ENCODE measurements at regions not wholly inside any gene's neighbourhood (a gene's known extent, or its start where the extent isn't known, plus 50 kb on each side); places are given as distances from the start of the nearest gene placed in this dataset.

DNA sequence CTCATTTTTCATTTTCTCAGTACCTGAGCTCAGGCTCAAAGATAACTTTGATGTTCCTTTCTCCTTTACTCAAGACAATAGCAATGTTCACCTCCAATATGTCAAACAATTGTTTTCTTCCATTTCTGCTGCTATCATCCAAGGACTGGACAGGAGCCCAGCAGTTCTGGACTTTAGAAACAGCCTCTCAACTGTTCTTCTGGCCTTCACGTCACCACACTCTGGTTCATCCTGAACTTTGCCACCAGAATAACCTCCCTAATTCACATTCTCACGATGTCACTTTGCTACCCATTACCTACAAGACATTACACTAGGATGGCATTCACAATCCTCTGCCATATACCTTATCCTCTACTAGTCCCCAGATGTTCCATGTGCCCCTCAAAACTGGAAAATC is 60.6 kb upstream of the PLEKHG1 start:
- H3K9me3 ChIP-seq: no peaks in the 10 kb centered on the region
- DNase-seq (ENCODE audit: low spot score in 2 of 2): no peak
- WGBS: 89% methylated on average over 2 of the region's 2 CpGs
- TF ChIP-seq EP300 (IDR thresholded peaks at IDR 0.05) (no peak), POLR2AphosphoS5 (IDR thresholded peaks at IDR 0.05) (no peak), POLR2A (IDR thresholded peaks at IDR 0.05) (no peak)
- TF ChIP-seq, protein P1, sequence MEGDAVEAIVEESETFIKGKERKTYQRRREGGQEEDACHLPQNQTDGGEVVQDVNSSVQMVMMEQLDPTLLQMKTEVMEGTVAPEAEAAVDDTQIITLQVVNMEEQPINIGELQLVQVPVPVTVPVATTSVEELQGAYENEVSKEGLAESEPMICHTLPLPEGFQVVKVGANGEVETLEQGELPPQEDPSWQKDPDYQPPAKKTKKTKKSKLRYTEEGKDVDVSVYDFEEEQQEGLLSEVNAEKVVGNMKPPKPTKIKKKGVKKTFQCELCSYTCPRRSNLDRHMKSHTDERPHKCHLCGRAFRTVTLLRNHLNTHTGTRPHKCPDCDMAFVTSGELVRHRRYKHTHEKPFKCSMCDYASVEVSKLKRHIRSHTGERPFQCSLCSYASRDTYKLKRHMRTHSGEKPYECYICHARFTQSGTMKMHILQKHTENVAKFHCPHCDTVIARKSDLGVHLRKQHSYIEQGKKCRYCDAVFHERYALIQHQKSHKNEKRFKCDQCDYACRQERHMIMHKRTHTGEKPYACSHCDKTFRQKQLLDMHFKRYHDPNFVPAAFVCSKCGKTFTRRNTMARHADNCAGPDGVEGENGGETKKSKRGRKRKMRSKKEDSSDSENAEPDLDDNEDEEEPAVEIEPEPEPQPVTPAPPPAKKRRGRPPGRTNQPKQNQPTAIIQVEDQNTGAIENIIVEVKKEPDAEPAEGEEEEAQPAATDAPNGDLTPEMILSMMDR (IDR thresholded peaks at IDR 0.05): no peak
- no peak overlapping the region for H3K4me3 ChIP-seq
- H3K4me1 ChIP-seq: peaks cover 17% of the 10 kb centered on the region
- no peak overlapping the region for H3K27ac ChIP-seq
- no peaks in the 10 kb centered on the region for H3K36me3 ChIP-seq
- peaks cover 5% of the 10 kb centered on the region for H3K27me3 ChIP-seq

DNA sequence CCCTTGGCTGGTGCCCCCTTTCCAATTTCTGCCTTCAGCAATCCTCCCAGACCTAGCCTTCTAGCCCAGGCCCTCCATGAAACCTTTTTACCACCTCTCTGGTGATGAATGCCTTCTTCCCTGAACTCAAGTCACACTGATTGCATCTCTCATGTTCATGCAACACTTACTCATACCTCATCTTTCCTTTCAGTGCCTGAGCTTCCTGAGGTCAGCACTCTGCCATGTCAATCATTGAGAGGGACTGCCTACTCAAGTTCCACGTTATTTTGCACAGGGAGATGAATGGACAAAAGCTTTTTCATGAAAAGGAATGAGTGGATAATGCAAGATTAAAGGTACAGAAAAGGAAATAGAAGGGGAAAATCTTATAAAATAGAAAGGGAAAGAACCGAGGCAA is 60.1 kb upstream of the PLEKHG1 start:
- H3K36me3 ChIP-seq: no peaks in the 10 kb centered on the region
- WGBS: 69% methylated on average over 2 of the region's 2 CpGs
- H3K4me1 ChIP-seq: peaks cover 17% of the 10 kb centered on the region
- H3K27ac ChIP-seq: no peak overlapping the region
- TF ChIP-seq, protein P1 (IDR thresholded peaks at IDR 0.05): no peak
- TF ChIP-seq POLR2AphosphoS5 (IDR thresholded peaks at IDR 0.05): no peak
- TF ChIP-seq POLR2A (IDR thresholded peaks at IDR 0.05): no peak
- no peak for TF ChIP-seq EP300 (IDR thresholded peaks at IDR 0.05)
- H3K27me3 ChIP-seq: peaks cover 5% of the 10 kb centered on the region
- no peak overlapping the region for H3K4me3 ChIP-seq
- no peaks in the 10 kb centered on the region for H3K9me3 ChIP-seq
- DNase-seq (ENCODE audit: low spot score in 2 of 2): no peak

DNA sequence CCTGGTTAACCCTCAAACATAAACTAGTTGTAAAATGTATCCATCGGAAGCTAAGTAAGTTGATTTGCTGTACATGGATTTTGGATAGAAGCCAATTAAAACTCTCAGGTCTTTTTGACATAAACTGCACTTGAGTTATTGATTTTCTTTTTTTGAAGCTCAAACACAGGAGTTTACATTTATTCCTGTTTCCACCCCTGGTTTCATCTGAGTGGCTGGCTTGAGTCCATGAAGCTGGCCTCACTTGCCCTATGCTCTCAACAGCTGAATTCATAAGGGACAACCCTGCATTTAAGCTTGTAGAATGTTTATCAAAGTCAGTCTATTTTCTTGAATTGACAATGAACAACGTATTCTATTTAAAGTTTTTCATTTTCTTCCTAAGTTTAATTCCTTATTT is 58.1 kb upstream of the PLEKHG1 start:
- no peak for DNase-seq (ENCODE audit: low spot score in 2 of 2)
- no peak overlapping the region for H3K27ac ChIP-seq

DNA sequence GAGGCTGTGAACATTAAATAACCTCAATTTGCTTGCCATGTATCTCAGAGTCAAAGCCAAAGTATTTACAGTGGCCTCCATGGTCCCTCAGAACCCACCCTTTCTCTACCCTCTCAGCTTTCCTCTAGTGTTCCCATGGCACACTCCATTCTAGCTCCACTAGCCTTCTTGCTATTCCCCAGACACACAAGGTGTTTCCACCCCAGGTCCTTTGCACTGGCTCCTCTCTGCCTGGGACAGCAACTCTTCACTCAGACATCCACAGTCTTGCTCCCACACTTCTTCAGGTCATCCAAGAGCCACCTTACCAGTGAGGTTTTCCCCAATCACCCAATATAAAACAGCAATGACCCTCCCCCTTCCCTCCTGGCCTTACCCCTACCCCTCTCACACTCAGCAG is 56.5 kb upstream of the PLEKHG1 start:
- H3K36me3 ChIP-seq: no peaks in the 10 kb centered on the region
- H3K27ac ChIP-seq: no peak overlapping the region
- no peak for TF ChIP-seq POLR2A (IDR thresholded peaks at IDR 0.05)
- TF ChIP-seq, protein P1 (IDR thresholded peaks at IDR 0.05): no peak
- no peak for TF ChIP-seq EP300 (IDR thresholded peaks at IDR 0.05)
- no peak for TF ChIP-seq POLR2AphosphoS5 (IDR thresholded peaks at IDR 0.05)

More for the DNA sequence above, 58.1 kb upstream of the PLEKHG1 start:
- H3K36me3 ChIP-seq: no peaks in the 10 kb centered on the region
- no peak overlapping the region for H3K4me3 ChIP-seq
- H3K27me3 ChIP-seq: peaks cover 5% of the 10 kb centered on the region
- no peak for TF ChIP-seq EP300 (IDR thresholded peaks at IDR 0.05)
- TF ChIP-seq POLR2AphosphoS5 (IDR thresholded peaks at IDR 0.05): no peak
- TF ChIP-seq, protein P1 (IDR thresholded peaks at IDR 0.05): no peak
- no peak for TF ChIP-seq POLR2A (IDR thresholded peaks at IDR 0.05)
- WGBS: 52% methylated on average over 2 of the region's 2 CpGs
- no peaks in the 10 kb centered on the region for H3K9me3 ChIP-seq
- H3K4me1 ChIP-seq: peaks cover 17% of the 10 kb centered on the region

DNA sequence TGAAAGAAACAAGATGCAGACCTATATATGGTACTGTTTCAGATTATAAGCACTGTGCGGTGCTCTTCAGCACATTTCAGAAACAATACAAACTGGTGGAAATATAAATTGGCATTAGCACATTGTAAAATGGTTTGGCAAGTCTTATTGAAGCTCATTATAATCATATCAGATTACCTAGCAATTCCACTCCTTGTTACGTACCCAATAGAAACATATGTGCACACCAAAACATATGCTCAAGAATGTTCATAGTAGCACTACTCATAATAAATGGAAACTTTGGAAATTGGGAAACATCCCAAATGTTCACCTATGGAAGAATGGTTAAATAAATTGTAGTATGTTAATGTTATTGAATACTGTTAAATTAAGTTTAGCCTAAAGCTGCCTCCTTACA is 54.9 kb upstream of the PLEKHG1 start:
- WGBS: 85% methylated on average over 2 of the region's 2 CpGs
- Histone ChIP-seq H3K27me3 (peaks cover 5% of the 10 kb centered on the region), H3K36me3 (no peaks in the 10 kb centered on the region), H3K27ac (no peak overlapping the region), H3K9me3 (no peaks in the 10 kb centered on the region), H3K4me3 (no peak overlapping the region), H3K4me1 (peaks cover 7% of the 10 kb centered on the region)
- no peak for DNase-seq (ENCODE audit: low spot score in 2 of 2)
- no peak for TF ChIP-seq EP300 (IDR thresholded peaks at IDR 0.05)

More for the DNA sequence above, 56.5 kb upstream of the PLEKHG1 start:
- no peak overlapping the region for H3K4me3 ChIP-seq
- peaks cover 5% of the 10 kb centered on the region for H3K27me3 ChIP-seq
- H3K9me3 ChIP-seq: no peaks in the 10 kb centered on the region
- no peak for DNase-seq (ENCODE audit: low spot score in 2 of 2)
- peaks cover 8% of the 10 kb centered on the region for H3K4me1 ChIP-seq

DNA sequence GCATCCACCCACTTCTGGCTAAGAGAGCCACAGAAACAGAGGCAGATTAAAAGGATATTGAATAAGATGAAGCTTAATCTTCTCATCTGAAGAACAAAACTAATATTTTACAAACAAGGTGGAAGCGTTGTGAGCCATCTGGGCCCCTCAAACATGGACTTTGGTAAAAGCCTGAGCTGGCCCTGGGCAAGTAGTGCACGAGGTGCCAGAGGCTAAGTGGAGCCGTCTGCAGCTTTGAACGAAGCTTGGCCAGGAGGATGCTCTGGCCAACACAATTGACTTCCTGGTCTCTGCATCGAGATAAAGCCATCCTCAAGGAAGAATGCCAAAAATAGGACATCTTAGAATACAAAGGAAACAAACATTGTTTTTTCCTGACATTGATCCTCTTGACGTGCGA is 53.2 kb upstream of the PLEKHG1 start:
- H3K36me3 ChIP-seq: no peaks in the 10 kb centered on the region
- peaks cover 7% of the 10 kb centered on the region for H3K4me1 ChIP-seq
- H3K27me3 ChIP-seq: peaks cover 5% of the 10 kb centered on the region
- no peak for DNase-seq (ENCODE audit: low spot score in 2 of 2)
- no peak overlapping the region for H3K27ac ChIP-seq
- no peaks in the 10 kb centered on the region for H3K9me3 ChIP-seq
- TF ChIP-seq EP300 (IDR thresholded peaks at IDR 0.05) (no peak), POLR2A (IDR thresholded peaks at IDR 0.05) (no peak), POLR2AphosphoS5 (IDR thresholded peaks at IDR 0.05) (no peak)
- TF ChIP-seq, protein P1 (IDR thresholded peaks at IDR 0.05): no peak
- no peak overlapping the region for H3K4me3 ChIP-seq
- 34% methylated on average over 7 of the region's 7 CpGs for WGBS

All from suprapubic skin (tissue), 4 donors.